Right atrium auricular region (tissue), 2 donors: ENCODE measurements at regions not wholly inside any gene's neighbourhood (a gene's known extent, or its start where the extent isn't known, plus 50 kb on each side); places are given as distances from the start of the nearest gene placed in this dataset.

Experiments
- DNase-seq: peaks from one replicate; pipeline ENCODE4 v3.0.0-alpha.2; 2019; ENCODE audit warnings: low spot score
- H3K27ac ChIP-seq, 2 donors: fragments of 200-600 bp; sonication (generic); 1 replicate in 1 of 2; 2 replicates in 1 of 2; pipeline ENCODE4 v1.5.1; 2016 to 2019
- H3K27me3 ChIP-seq, 2 donors: fragments of 200-600 bp; sonication (generic); one replicate each; pipeline versions ENCODE4 v1.5.1 to v1.6.0; 2017 to 2019
- H3K36me3 ChIP-seq: fragments of 200-600 bp; sonication (generic); one replicate; pipeline ENCODE4 v1.5.1; 2016
- H3K4me1 ChIP-seq, 2 donors: fragments of 200-600 bp; sonication (generic); one replicate each; pipeline versions ENCODE4 v1.5.1 to v1.6.0; 2017 to 2019
- H3K4me3 ChIP-seq, 2 donors: fragments of 200-600 bp; sonication (generic); 1 replicate in 1 of 2; 2 replicates in 1 of 2; pipeline ENCODE4 v1.5.1; 2017 to 2019; ENCODE audit warnings: mild to moderate bottlenecking in 1 of 2, moderate library complexity in 1 of 2
- H3K9me3 ChIP-seq, 2 donors: fragments of 200-600 bp; sonication (generic); one replicate each; pipeline ENCODE4 v1.5.1; 2019
- CTCF ChIP-seq, 2 donors: fragments of 200-600 bp; sonication (generic); IDR thresholded peaks; one replicate each; pipeline ENCODE4 v1.5.1; 2019; ENCODE audit warnings: antibody characterized with exemption in 2 of 2

GRCh38 chr21:32167513-32167912 lies 111.3 kb downstream of the MIS18A start:
- no peaks in the 10 kb centered on the region for H3K4me1 ChIP-seq
- H3K27ac ChIP-seq, result no peak overlapping the region
- TF ChIP-seq CTCF (IDR thresholded peaks at IDR 0.05), result no peak
- H3K4me3 ChIP-seq, result no peak overlapping the region
- no peaks in the 10 kb centered on the region for H3K36me3 ChIP-seq
- H3K27me3 ChIP-seq, result no peaks in the 10 kb centered on the region
- no peak for DNase-seq
- no peaks in the 10 kb centered on the region for H3K9me3 ChIP-seq

GRCh38 chr21:32163386-32163785 lies 115.5 kb downstream of the MIS18A start:
- no peak overlapping the region for H3K4me3 ChIP-seq
- no peak for DNase-seq
- no peaks in the 10 kb centered on the region for H3K4me1 ChIP-seq
- H3K9me3 ChIP-seq, result no peaks in the 10 kb centered on the region
- no peaks in the 10 kb centered on the region for H3K36me3 ChIP-seq
- H3K27ac ChIP-seq, result no peak overlapping the region
- TF ChIP-seq CTCF (IDR thresholded peaks at IDR 0.05), result no peak
- H3K27me3 ChIP-seq, result no peaks in the 10 kb centered on the region

GRCh38 chr21:32162727-32163320 lies 116.0 kb downstream of the MIS18A start:
- H3K4me3 ChIP-seq, result no peak overlapping the region
- no peak for TF ChIP-seq CTCF (IDR thresholded peaks at IDR 0.05)

GRCh38 chr21:32155226-32155625 lies 123.6 kb downstream of the MIS18A start:
- no peak for TF ChIP-seq CTCF (IDR thresholded peaks at IDR 0.05)
- no peak for DNase-seq
- no peaks in the 10 kb centered on the region for H3K27me3 ChIP-seq

More at GRCh38 chr21:32162727-32163320, 116.0 kb downstream of the MIS18A start:
- H3K36me3 ChIP-seq, result no peaks in the 10 kb centered on the region
- no peaks in the 10 kb centered on the region for H3K27me3 ChIP-seq
- DNase-seq, result no peak
- H3K4me1 ChIP-seq, result no peaks in the 10 kb centered on the region
- no peaks in the 10 kb centered on the region for H3K9me3 ChIP-seq
- H3K27ac ChIP-seq, result no peak overlapping the region

GRCh38 chr21:32147041-32147440 lies 131.8 kb downstream of the MIS18A start:
- no peaks in the 10 kb centered on the region for H3K27me3 ChIP-seq
- DNase-seq, result no peak
- H3K4me3 ChIP-seq, result no peak overlapping the region
- H3K9me3 ChIP-seq, result peaks cover 0 to 7% of the 10 kb centered on the region in 2 donors
- no peaks in the 10 kb centered on the region for H3K36me3 ChIP-seq
- no peak overlapping the region for H3K27ac ChIP-seq
- H3K4me1 ChIP-seq, result no peaks in the 10 kb centered on the region
- TF ChIP-seq CTCF (IDR thresholded peaks at IDR 0.05), result no peak

More at GRCh38 chr21:32155226-32155625, 123.6 kb downstream of the MIS18A start:
- no peaks in the 10 kb centered on the region for H3K4me1 ChIP-seq
- H3K9me3 ChIP-seq, result no peaks in the 10 kb centered on the region
- H3K27ac ChIP-seq, result no peak overlapping the region
- H3K4me3 ChIP-seq, result no peak overlapping the region
- no peaks in the 10 kb centered on the region for H3K36me3 ChIP-seq

- H3K27ac ChIP-seq, result no peak overlapping the region
- DNase-seq, result no peak
These were observed 134.0 kb downstream of the MIS18A start for GRCh38 chr21:32144851-32145250.

More at GRCh38 chr21:32144851-32145250, 134.0 kb downstream of the MIS18A start:
- TF ChIP-seq CTCF (IDR thresholded peaks at IDR 0.05), result no peak
- Histone ChIP-seq H3K4me1 (no peaks in the 10 kb centered on the region), H3K4me3 (no peak overlapping the region), H3K9me3 (peaks cover 0 to 7% of the 10 kb centered on the region in 2 donors), H3K27me3 (no peaks in the 10 kb centered on the region), H3K36me3 (no peaks in the 10 kb centered on the region)
